Spinal cord (tissue), 9 donors: ENCODE measurements at regions not wholly inside any gene's neighbourhood (a gene's known extent, or its start where the extent isn't known, plus 50 kb on each side); places are given as distances from the start of the nearest gene placed in this dataset.
"Not testable (repeated sequence)": the region's sequence is repeated elsewhere in the genome, so short reads cannot be mapped to it uniquely, and the experiment has no call there.

Experiments used
- DNase-seq, 6 donors: peaks; one replicate each; pipeline versions ENCODE4 v3.0.0 to v3.0.0-alpha.2; 2013 to 2015; ENCODE audit warnings: low spot score in 6 of 6, low read depth in 4 of 6
- H3K27ac ChIP-seq: one replicate; pipeline ENCODE4 v1.5.1; 2013; ENCODE audit warnings: low read depth, low read length, control low read depth
- H3K27me3 ChIP-seq: one replicate; pipeline ENCODE4 v1.6.1; 2013; ENCODE audit warnings: low read length; ENCODE audit not compliant: control insufficient read depth, insufficient read depth
- H3K36me3 ChIP-seq: one replicate; pipeline ENCODE4 v1.6.1; 2013; ENCODE audit warnings: low read length; ENCODE audit not compliant: control insufficient read depth, insufficient read depth
- H3K4me1 ChIP-seq: one replicate; pipeline ENCODE4 v1.6.1; 2013; ENCODE audit warnings: low read length; ENCODE audit not compliant: control insufficient read depth, insufficient read depth
- H3K4me3 ChIP-seq: one replicate; pipeline ENCODE4 v1.5.1; 2013; ENCODE audit warnings: low read depth, low read length, control low read depth
- H3K9me3 ChIP-seq: one replicate; pipeline ENCODE4 v1.6.1; 2013; ENCODE audit warnings: low read length; ENCODE audit not compliant: control insufficient read depth, insufficient read depth
- WGBS: methylation state at CpG from one replicate; pipeline ENCODE4 v1.1.5; 2013; ENCODE audit warnings: missing lambda C conversion rate; ENCODE audit not compliant: insufficient coverage; 5-methylcytosine and 5-hydroxymethylcytosine counted together
- donor health status: healthy.

GRCh38 chr5:87732875-87733768, 320.4 kb upstream of the CCNH start:
- H3K4me3 ChIP-seq = no peak overlapping the region
- WGBS = 33% methylated on average over 2 of the region's 7 CpGs
- H3K36me3 ChIP-seq = no peaks in the 10 kb centered on the region
- H3K27ac ChIP-seq = no peak overlapping the region
- no peaks in the 10 kb centered on the region for H3K27me3 ChIP-seq
- peak in 4 of 6 donors; percentile 51 to 96 (median 73) for DNase-seq
- H3K9me3 ChIP-seq = no peaks in the 10 kb centered on the region
- no peaks in the 10 kb centered on the region for H3K4me1 ChIP-seq

- Histone ChIP-seq H3K4me1 (no peaks in the 10 kb centered on the region), H3K9me3 (no peaks in the 10 kb centered on the region), H3K4me3 (no peak overlapping the region), H3K27ac (no peak overlapping the region), H3K36me3 (no peaks in the 10 kb centered on the region), H3K27me3 (no peaks in the 10 kb centered on the region)
- peak in 2 of 6 donors; percentile 28 to 39 for DNase-seq
Measured at GRCh38 chr5:87729781-87730180, 317.1 kb upstream of the CCNH start.

- H3K4me3 ChIP-seq = no peak overlapping the region
- H3K4me1 ChIP-seq = no peaks in the 10 kb centered on the region
- no peak for DNase-seq
- no peaks in the 10 kb centered on the region for H3K36me3 ChIP-seq
- WGBS = 86% methylated on average over 3 of the region's 3 CpGs
- H3K9me3 ChIP-seq = peaks cover 2% of the 10 kb centered on the region
- H3K27ac ChIP-seq = no peak overlapping the region
- no peaks in the 10 kb centered on the region for H3K27me3 ChIP-seq
Measured at GRCh38 chr5:87722286-87722685, 309.6 kb upstream of the CCNH start.

- H3K36me3 ChIP-seq, H3K9me3 ChIP-seq, DNase-seq, H3K27me3 ChIP-seq, H3K4me3 ChIP-seq, H3K27ac ChIP-seq, H3K4me1 ChIP-seq: not testable (repeated sequence)
- WGBS = 88% methylated on average over 11 of the region's 15 CpGs
Measured at GRCh38 chr5:87718224-87718925, 305.6 kb upstream of the CCNH start.

GRCh38 chr5:87717761-87718160, 305.0 kb upstream of the CCNH start:
- H3K9me3 ChIP-seq = peaks cover 2% of the 10 kb centered on the region
- no peak overlapping the region for H3K4me3 ChIP-seq
- no peaks in the 10 kb centered on the region for H3K36me3 ChIP-seq
- no peaks in the 10 kb centered on the region for H3K27me3 ChIP-seq
- DNase-seq = no peak
- 100% methylated on average over 1 of the region's 2 CpGs for WGBS
- H3K4me1 ChIP-seq = no peaks in the 10 kb centered on the region
- H3K27ac ChIP-seq = no peak overlapping the region

GRCh38 chr5:87705876-87706275, 293.1 kb upstream of the CCNH start:
- Histone ChIP-seq H3K9me3 (no peaks in the 10 kb centered on the region), H3K27ac (no peak overlapping the region), H3K36me3 (no peaks in the 10 kb centered on the region), H3K4me3 (no peak overlapping the region), H3K27me3 (no peaks in the 10 kb centered on the region), H3K4me1 (no peaks in the 10 kb centered on the region)
- DNase-seq = no peak
- no CpG with 5 or more reads among the region's 1 CpG for WGBS

GRCh38 chr5:87686975-87687374, 274.2 kb upstream of the CCNH start:
- DNase-seq = no peak
- peaks cover 2% of the 10 kb centered on the region for H3K9me3 ChIP-seq
- no CpG with 5 or more reads among the region's 1 CpG for WGBS

GRCh38 chr5:87686018-87686417, 273.3 kb upstream of the CCNH start:
- Histone ChIP-seq H3K4me3 (no peak overlapping the region), H3K27me3 (no peaks in the 10 kb centered on the region), H3K27ac (no peak overlapping the region), H3K9me3 (peaks cover 2% of the 10 kb centered on the region), H3K4me1 (no peaks in the 10 kb centered on the region), H3K36me3 (no peaks in the 10 kb centered on the region)
- no peak for DNase-seq

More at GRCh38 chr5:87686975-87687374, 274.2 kb upstream of the CCNH start:
- Histone ChIP-seq H3K27me3 (no peaks in the 10 kb centered on the region), H3K4me1 (no peaks in the 10 kb centered on the region), H3K36me3 (no peaks in the 10 kb centered on the region), H3K4me3 (no peak overlapping the region), H3K27ac (no peak overlapping the region)

GRCh38 chr5:87674235-87674634, 261.5 kb upstream of the CCNH start:
- no peaks in the 10 kb centered on the region for H3K27me3 ChIP-seq
- H3K4me3 ChIP-seq = no peak overlapping the region
- DNase-seq = no peak
- WGBS = no CpG with 5 or more reads among the region's 2 CpGs
- H3K36me3 ChIP-seq = no peaks in the 10 kb centered on the region
- H3K27ac ChIP-seq = no peak overlapping the region
- no peaks in the 10 kb centered on the region for H3K4me1 ChIP-seq
- no peaks in the 10 kb centered on the region for H3K9me3 ChIP-seq

- peak in 2 of 6 donors; percentile 13 to 42 for DNase-seq
Measured at GRCh38 chr5:87671146-87671545, 258.4 kb upstream of the CCNH start.

More at GRCh38 chr5:87671146-87671545, 258.4 kb upstream of the CCNH start:
- H3K4me1 ChIP-seq = no peaks in the 10 kb centered on the region
- H3K27me3 ChIP-seq = no peaks in the 10 kb centered on the region
- H3K4me3 ChIP-seq = no peak overlapping the region
- no peaks in the 10 kb centered on the region for H3K9me3 ChIP-seq
- no peaks in the 10 kb centered on the region for H3K36me3 ChIP-seq
- H3K27ac ChIP-seq = no peak overlapping the region
- 50% methylated on average over 1 of the region's 4 CpGs for WGBS
